ENCODE measurements at regions not wholly inside any gene's neighbourhood (a gene's known extent, or its start where the extent isn't known, plus 50 kb on each side); places are given as distances from the start of the nearest gene placed in this dataset.

- TF ChIP-seq, protein P1, sequence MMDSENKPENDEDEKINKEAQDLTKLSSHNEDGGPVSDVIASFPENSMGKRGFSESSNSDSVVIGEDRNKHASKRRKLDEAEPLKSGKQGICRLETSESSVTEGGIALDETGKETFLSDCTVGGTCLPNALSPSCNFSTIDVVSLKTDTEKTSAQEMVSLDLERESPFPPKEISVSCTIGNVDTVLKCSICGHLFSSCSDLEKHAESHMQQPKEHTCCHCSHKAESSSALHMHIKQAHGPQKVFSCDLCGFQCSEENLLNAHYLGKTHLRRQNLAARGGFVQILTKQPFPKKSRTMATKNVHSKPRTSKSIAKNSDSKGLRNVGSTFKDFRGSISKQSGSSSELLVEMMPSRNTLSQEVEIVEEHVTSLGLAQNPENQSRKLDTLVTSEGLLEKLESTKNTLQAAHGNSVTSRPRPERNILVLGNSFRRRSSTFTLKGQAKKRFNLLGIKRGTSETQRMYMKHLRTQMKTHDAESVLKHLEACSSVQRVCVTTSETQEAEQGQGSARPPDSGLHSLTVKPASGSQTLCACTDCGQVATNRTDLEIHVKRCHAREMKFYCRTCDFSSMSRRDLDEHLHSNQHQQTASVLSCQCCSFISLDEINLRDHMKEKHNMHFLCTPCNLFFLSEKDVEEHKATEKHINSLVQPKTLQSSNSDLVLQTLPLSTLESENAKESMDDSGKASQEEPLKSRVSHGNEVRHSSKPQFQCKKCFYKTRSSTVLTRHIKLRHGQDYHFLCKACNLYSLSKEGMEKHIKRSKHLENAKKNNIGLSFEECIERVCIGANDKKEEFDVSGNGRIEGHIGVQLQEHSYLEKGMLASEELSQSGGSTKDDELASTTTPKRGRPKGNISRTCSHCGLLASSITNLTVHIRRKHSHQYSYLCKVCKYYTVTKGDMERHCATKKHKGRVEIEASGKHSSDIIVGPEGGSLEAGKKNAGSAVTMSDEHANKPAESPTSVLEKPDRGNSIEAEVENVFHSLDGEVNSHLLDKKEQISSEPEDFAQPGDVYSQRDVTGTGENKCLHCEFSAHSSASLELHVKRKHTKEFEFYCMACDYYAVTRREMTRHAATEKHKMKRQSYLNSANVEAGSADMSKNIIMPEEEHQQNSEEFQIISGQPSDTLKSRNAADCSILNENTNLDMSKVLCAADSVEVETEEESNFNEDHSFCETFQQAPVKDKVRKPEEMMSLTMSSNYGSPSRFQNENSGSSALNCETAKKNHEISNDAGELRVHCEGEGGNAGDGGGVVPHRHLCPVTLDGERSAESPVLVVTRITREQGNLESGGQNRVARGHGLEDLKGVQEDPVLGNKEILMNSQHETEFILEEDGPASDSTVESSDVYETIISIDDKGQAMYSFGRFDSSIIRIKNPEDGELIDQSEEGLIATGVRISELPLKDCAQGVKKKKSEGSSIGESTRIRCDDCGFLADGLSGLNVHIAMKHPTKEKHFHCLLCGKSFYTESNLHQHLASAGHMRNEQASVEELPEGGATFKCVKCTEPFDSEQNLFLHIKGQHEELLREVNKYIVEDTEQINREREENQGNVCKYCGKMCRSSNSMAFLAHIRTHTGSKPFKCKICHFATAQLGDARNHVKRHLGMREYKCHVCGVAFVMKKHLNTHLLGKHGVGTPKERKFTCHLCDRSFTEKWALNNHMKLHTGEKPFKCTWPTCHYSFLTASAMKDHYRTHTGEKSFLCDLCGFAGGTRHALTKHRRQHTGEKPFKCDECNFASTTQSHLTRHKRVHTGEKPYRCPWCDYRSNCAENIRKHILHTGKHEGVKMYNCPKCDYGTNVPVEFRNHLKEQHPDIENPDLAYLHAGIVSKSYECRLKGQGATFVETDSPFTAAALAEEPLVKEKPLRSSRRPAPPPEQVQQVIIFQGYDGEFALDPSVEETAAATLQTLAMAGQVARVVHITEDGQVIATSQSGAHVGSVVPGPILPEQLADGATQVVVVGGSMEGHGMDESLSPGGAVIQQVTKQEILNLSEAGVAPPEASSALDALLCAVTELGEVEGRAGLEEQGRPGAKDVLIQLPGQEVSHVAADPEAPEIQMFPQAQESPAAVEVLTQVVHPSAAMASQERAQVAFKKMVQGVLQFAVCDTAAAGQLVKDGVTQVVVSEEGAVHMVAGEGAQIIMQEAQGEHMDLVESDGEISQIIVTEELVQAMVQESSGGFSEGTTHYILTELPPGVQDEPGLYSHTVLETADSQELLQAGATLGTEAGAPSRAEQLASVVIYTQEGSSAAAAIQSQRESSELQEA (CRISPR knock-in tag; IDR thresholded peaks at IDR 0.05; ENCODE audit: not compliant biosample characterization), result no peak
- no peak for TF ChIP-seq ZNF777 (CRISPR knock-in tag; IDR thresholded peaks at IDR 0.05)
- no peak for TF ChIP-seq LCORL (IDR thresholded peaks at IDR 0.05)
- TF ChIP-seq LCORL (CRISPR knock-in tag; IDR thresholded peaks at IDR 0.05), result no peak
- no peak for TF ChIP-seq TOE1 (CRISPR knock-in tag; IDR thresholded peaks at IDR 0.05)
Observed at GRCh38 chr13:66111628-66112027, 1118.5 kb downstream of the PCDH9 start (continued).

DNA sequence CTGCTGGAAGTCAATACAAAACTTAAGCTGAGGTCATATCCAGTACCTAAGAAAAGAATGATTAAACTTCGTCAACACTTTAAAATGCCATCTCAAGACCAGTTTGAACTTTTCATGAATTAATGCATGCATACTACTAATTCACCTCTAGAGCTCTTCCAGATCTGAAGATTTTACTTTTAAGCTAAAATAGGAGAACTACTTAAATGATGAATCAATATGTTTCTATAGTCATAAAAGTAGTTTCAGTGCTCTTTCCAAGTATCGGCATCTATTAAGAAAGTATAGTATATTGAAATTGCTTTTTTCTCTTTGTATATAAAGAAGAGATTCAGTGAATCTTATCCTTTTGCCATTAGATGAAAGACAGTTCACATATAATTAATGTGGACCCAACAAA is 1123.9 kb downstream of the PCDH9 start:
- H3K9me3 ChIP-seq (ENCODE audit: low read length), result no peaks in the 10 kb centered on the region
- FAIRE-seq (no peak), ATAC-seq (no peak), DNase-seq (ENCODE audit: low spot score) (no peak)
- ChIA-PET POLR2A (no interaction called here), CTCF (ENCODE audit: low intra/inter-chr PET ratio, low total read pairs) (no interaction called here)
- no peaks in the 10 kb centered on the region for H4K20me1 ChIP-seq (ENCODE audit: insufficient read depth, low read length)
- no TSS peak for BruUV-seq (replicated peaks)
- no peaks in the 10 kb centered on the region for H3K4me1 ChIP-seq (ENCODE audit: insufficient read depth, low read length)
- H3K4me3 ChIP-seq (replicated peaks in 1 of 3; ENCODE audit: insufficient read depth in 1 of 3, low read depth in 2 of 3, low read length in 3 of 3), result no peak overlapping the region
- in situ Hi-C loops (cut with HindIII; ENCODE audit: extremely low pct_ligation_motif_present, low pct_unique_long_range_greater_than_20kb), result no loop called here
- H3K27me3 ChIP-seq (ENCODE audit: control insufficient read depth in 1 of 2, insufficient read depth in 2 of 2, low read length in 2 of 2), result no peaks in the 10 kb centered on the region; a peak in 1 of 5 replicates
- H3K27ac ChIP-seq (ENCODE audit: extremely low read length, insufficient read depth, low read length), result no peak overlapping the region
- no peak overlapping the region for H3K4me2 ChIP-seq (ENCODE audit: low read depth, low read length)
- H3K79me2 ChIP-seq (ENCODE audit: insufficient read depth, low read length), result no peaks in the 10 kb centered on the region
- 1% methylated on average over 2 of the region's 2 CpGs for WGBS (ENCODE audit: low lambda C conversion rate)
- intact Hi-C loops (cut with micrococcal nuclease; ENCODE audit: unreplicated experiment), result no loop called here
- no peak overlapping the region for H3K9ac ChIP-seq (ENCODE audit: insufficient read depth, low read depth, low read length)
- no peak overlapping the region for H2AFZ ChIP-seq (ENCODE audit: low read length)
- no peaks in the 10 kb centered on the region for H3K36me3 ChIP-seq (replicated peaks in 1 of 2; ENCODE audit: control insufficient read depth in 1 of 2, insufficient read depth in 2 of 2, low read length in 2 of 2)
- no peak for TF ChIP-seq ZNF451 (CRISPR knock-in tag; IDR thresholded peaks at IDR 0.05)
- TF ChIP-seq RFX5 (IDR thresholded peaks at IDR 0.05; ENCODE audit: low read depth, low read length), result no peak
- no peak for TF ChIP-seq ZNF660 (CRISPR knock-in tag; IDR thresholded peaks at IDR 0.05; ENCODE audit: borderline replicate concordance, low read depth)
- TF ChIP-seq ZNF460 (CRISPR knock-in tag; IDR thresholded peaks at IDR 0.05; ENCODE audit: borderline replicate concordance), result no peak
- TF ChIP-seq, protein P2, sequence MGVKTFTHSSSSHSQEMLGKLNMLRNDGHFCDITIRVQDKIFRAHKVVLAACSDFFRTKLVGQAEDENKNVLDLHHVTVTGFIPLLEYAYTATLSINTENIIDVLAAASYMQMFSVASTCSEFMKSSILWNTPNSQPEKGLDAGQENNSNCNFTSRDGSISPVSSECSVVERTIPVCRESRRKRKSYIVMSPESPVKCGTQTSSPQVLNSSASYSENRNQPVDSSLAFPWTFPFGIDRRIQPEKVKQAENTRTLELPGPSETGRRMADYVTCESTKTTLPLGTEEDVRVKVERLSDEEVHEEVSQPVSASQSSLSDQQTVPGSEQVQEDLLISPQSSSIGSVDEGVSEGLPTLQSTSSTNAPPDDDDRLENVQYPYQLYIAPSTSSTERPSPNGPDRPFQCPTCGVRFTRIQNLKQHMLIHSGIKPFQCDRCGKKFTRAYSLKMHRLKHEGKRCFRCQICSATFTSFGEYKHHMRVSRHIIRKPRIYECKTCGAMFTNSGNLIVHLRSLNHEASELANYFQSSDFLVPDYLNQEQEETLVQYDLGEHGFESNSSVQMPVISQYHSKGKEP (CRISPR knock-in tag; IDR thresholded peaks at IDR 0.05), result no peak
- no peak for TF ChIP-seq TFE3 (CRISPR knock-in tag; IDR thresholded peaks at IDR 0.05)
- no peak for TF ChIP-seq RBAK (CRISPR knock-in tag; IDR thresholded peaks at IDR 0.05)
- TF ChIP-seq JUN (CRISPR knock-in tag; IDR thresholded peaks at IDR 0.05), result no peak
- no peak for TF ChIP-seq NKX3-1 (CRISPR knock-in tag; IDR thresholded peaks at IDR 0.05)
- TF ChIP-seq ZNF34 (CRISPR knock-in tag; IDR thresholded peaks at IDR 0.05; ENCODE audit: borderline replicate concordance), result no peak
